GM18511 (cell line): ENCODE measurements at regions not wholly inside any gene's neighbourhood (a gene's known extent, or its start where the extent isn't known, plus 50 kb on each side); places are given as distances from the start of the nearest gene placed in this dataset.
"Not testable (repeated sequence)": the region's sequence is repeated elsewhere in the genome, so short reads cannot be mapped to it uniquely, and the experiment has no call there.

Experiments used
- ATAC-seq: cut with Tn5 transposase; IDR thresholded peaks from one replicate; pipeline ENCODE4 v1.9.1; 2021; ENCODE audit warnings: mild to moderate bottlenecking, moderate library complexity; ENCODE audit not compliant: unreplicated experiment

GRCh38 chr5:168075387-168075786, 216.1 kb upstream of the WWC1 start:
- ATAC-seq: no peak

- no peak for ATAC-seq
These were observed 214.9 kb upstream of the WWC1 start for GRCh38 chr5:168076561-168076991.

GRCh38 chr5:168085261-168086031, 206.0 kb upstream of the WWC1 start:
- ATAC-seq: no peak

GRCh38 chr5:168086104-168086610, 205.3 kb upstream of the WWC1 start:
- ATAC-seq: no peak

- no peak for ATAC-seq
These were observed 204.7 kb upstream of the WWC1 start for GRCh38 chr5:168086746-168087145.

- ATAC-seq: no peak
These were observed 202.9 kb upstream of the WWC1 start for GRCh38 chr5:168088410-168089173.

GRCh38 chr5:168089201-168089887, 202.1 kb upstream of the WWC1 start:
- ATAC-seq: no peak

- no peak for ATAC-seq
These were observed 198.9 kb upstream of the WWC1 start for GRCh38 chr5:168092209-168093185.

GRCh38 chr5:168093200-168093910, 198.1 kb upstream of the WWC1 start:
- no peak for ATAC-seq

GRCh38 chr5:168096525-168096924, 194.9 kb upstream of the WWC1 start:
- ATAC-seq: no peak

GRCh38 chr5:168097876-168098653, 193.4 kb upstream of the WWC1 start:
- no peak for ATAC-seq

- no peak for ATAC-seq
These were observed 190.1 kb upstream of the WWC1 start for GRCh38 chr5:168101352-168101751.

GRCh38 chr5:168103018-168103417, 188.4 kb upstream of the WWC1 start:
- not testable (repeated sequence) for ATAC-seq

- no peak for ATAC-seq
These were observed 187.1 kb upstream of the WWC1 start for GRCh38 chr5:168104350-168104749.

- ATAC-seq: no peak
These were observed 186.5 kb upstream of the WWC1 start for GRCh38 chr5:168104811-168105481.

- ATAC-seq: no peak
These were observed 185.3 kb upstream of the WWC1 start for GRCh38 chr5:168106008-168106761.

- ATAC-seq: no peak
These were observed 182.0 kb upstream of the WWC1 start for GRCh38 chr5:168109441-168109840.

- no peak for ATAC-seq
These were observed 181.1 kb upstream of the WWC1 start for GRCh38 chr5:168110384-168110783.
